Right lobe of liver (tissue), 6 donors: ENCODE measurements at regions not wholly inside any gene's neighbourhood (a gene's known extent, or its start where the extent isn't known, plus 50 kb on each side); places are given as distances from the start of the nearest gene placed in this dataset.
A peak's percentile ranks its signal among the peaks of the same experiment; 100 is the strongest.

Experiments used
- ATAC-seq, 4 donors: fragments of 200-7000 bp; cut with Tn5 transposase; one replicate each; pipeline ENCODE4 v1.9.1; 2020; ENCODE audit warnings: mild to moderate bottlenecking in 4 of 4, moderate library complexity in 4 of 4
- DNase-seq, 3 donors: peaks; one replicate each; pipeline ENCODE4 v3.0.0-alpha.2; 2020
- H3K27ac ChIP-seq, 3 donors: fragments of 200-600 bp; one replicate each; pipeline ENCODE4 v1.8.0; 2022
- H3K27me3 ChIP-seq, 2 donors: fragments of 200-600 bp; one replicate each; pipeline ENCODE4 v1.8.0; 2022
- H3K36me3 ChIP-seq, 4 donors: fragments of 200-600 bp; sonication (generic) in 1 of 4; one replicate each; pipeline versions ENCODE4 v1.5.1 to v1.8.0; 2017 to 2022; ENCODE audit warnings: control low read depth in 1 of 4
- H3K4me1 ChIP-seq, 4 donors: fragments of 200-600 bp; sonication (generic) in 1 of 4; one replicate each; pipeline versions ENCODE4 v1.5.1 to v1.8.0; 2017 to 2022; ENCODE audit warnings: control low read depth in 1 of 4
- H3K4me3 ChIP-seq, 3 donors: fragments of 200-600 bp; one replicate each; pipeline ENCODE4 v1.8.0; 2022
- H3K9me3 ChIP-seq, 4 donors: fragments of 200-600 bp; sonication (generic) in 1 of 4; one replicate each; pipeline versions ENCODE4 v1.5.1 to v1.8.0; 2017 to 2022; ENCODE audit warnings: control low read depth in 1 of 4
- CTCF ChIP-seq, 4 donors: fragments of 200-600 bp in 3 of 4; fragments of 450-650 bp in 1 of 4; IDR thresholded peaks; one replicate each; pipeline versions ENCODE4 v1.5.1 to v1.8.0; 2016 to 2022; ENCODE audit warnings: antibody characterized with exemption in 4 of 4, mild to moderate bottlenecking in 2 of 4
- POLR2A ChIP-seq: fragments of 450-650 bp; IDR thresholded peaks from one replicate; pipeline ENCODE4 v1.6.1; 2017; ENCODE audit warnings: antibody characterized with exemption, mild to moderate bottlenecking
- WGBS: methylation state at CpG from one replicate; pipeline ENCODE4 v1.1.6; 2018; ENCODE audit warnings: low coverage, low lambda C conversion rate; ENCODE audit not compliant: insufficient coverage; ENCODE audit errors: missing lambda C conversion rate; 5-methylcytosine and 5-hydroxymethylcytosine counted together
- intact Hi-C, 2 donors: fragments of 100-400 bp; cut with DNase I; formaldehyde crosslinking; loops; one replicate each; pipeline versions ENCODE4 v1.11.2 to v1.14.1; 2022
- donor health status: DM: no; HTN: yes; CAD: no.
- donor health status: DM: no; HTN: no; CAD: no.
- donor health status: DM: no; HTN: no; CAD: no.
- donor health status: DM: no; HTN: yes; CAD: no.
- donor health status: DM: no; HTN: yes; CAD: no.

GRCh38 chr1:88145752-88146151 lies 538.3 kb upstream of the PKN2 start:
- Histone ChIP-seq H3K36me3 (no peaks in the 10 kb centered on the region), H3K27ac (no peak overlapping the region), H3K4me1 (no peaks in the 10 kb centered on the region), H3K27me3 (no peaks in the 10 kb centered on the region), H3K4me3 (no peak overlapping the region), H3K9me3 (no peaks in the 10 kb centered on the region)
- ATAC-seq (no peak), DNase-seq (no peak)
- intact Hi-C loops = no loop called here
- 84% methylated on average over 3 of the region's 3 CpGs for WGBS
- no peak for TF ChIP-seq CTCF (IDR thresholded peaks at IDR 0.05)
- no peak for TF ChIP-seq POLR2A

- TF ChIP-seq CTCF (IDR thresholded peaks at IDR 0.05) = no peak
- TF ChIP-seq POLR2A = no peak
- H3K36me3 ChIP-seq = no peaks in the 10 kb centered on the region
- WGBS = 92% methylated on average over 1 of the region's 1 CpG
- no peaks in the 10 kb centered on the region for H3K4me1 ChIP-seq
- no peak overlapping the region for H3K27ac ChIP-seq
- DNase-seq = no peak
- intact Hi-C loops = no loop called here
- no peak overlapping the region for H3K4me3 ChIP-seq
- H3K9me3 ChIP-seq = no peaks in the 10 kb centered on the region
- H3K27me3 ChIP-seq = no peaks in the 10 kb centered on the region
- no peak for ATAC-seq
Measured at GRCh38 chr1:88149686-88150085, 534.4 kb upstream of the PKN2 start.

- TF ChIP-seq POLR2A = no peak
- TF ChIP-seq CTCF (IDR thresholded peaks at IDR 0.05) = no peak
- intact Hi-C loops = no loop called here
- no peak for DNase-seq
- no peaks in the 10 kb centered on the region for H3K36me3 ChIP-seq
- no peaks in the 10 kb centered on the region for H3K9me3 ChIP-seq
- H3K27ac ChIP-seq = no peak overlapping the region
- H3K27me3 ChIP-seq = no peaks in the 10 kb centered on the region
- no peak overlapping the region for H3K4me3 ChIP-seq
- no peak for ATAC-seq
- 65% methylated on average over 4 of the region's 4 CpGs for WGBS
- H3K4me1 ChIP-seq = no peaks in the 10 kb centered on the region
Measured at GRCh38 chr1:88150330-88150729, 533.7 kb upstream of the PKN2 start.

GRCh38 chr1:88163187-88163586 lies 520.9 kb upstream of the PKN2 start:
- H3K27ac ChIP-seq = no peak overlapping the region

More at GRCh38 chr1:88163187-88163586, 520.9 kb upstream of the PKN2 start:
- intact Hi-C loops = no loop called here
- H3K27me3 ChIP-seq = no peaks in the 10 kb centered on the region
- 62% methylated on average over 3 of the region's 3 CpGs for WGBS
- no peaks in the 10 kb centered on the region for H3K4me1 ChIP-seq
- DNase-seq (no peak), ATAC-seq (peak; percentile 33 to 57 (median 46))
- no peaks in the 10 kb centered on the region for H3K36me3 ChIP-seq
- H3K9me3 ChIP-seq = no peaks in the 10 kb centered on the region
- TF ChIP-seq CTCF (IDR thresholded peaks at IDR 0.05) = no peak
- no peak for TF ChIP-seq POLR2A
- no peak overlapping the region for H3K4me3 ChIP-seq
